GM21381 (cell line): ENCODE measurements at regions not wholly inside any gene's neighbourhood (a gene's known extent, or its start where the extent isn't known, plus 50 kb on each side); places are given as distances from the start of the nearest gene placed in this dataset.
"Not testable (repeated sequence)": the region's sequence is repeated elsewhere in the genome, so short reads cannot be mapped to it uniquely, and the experiment has no call there.

Experiments used
- ATAC-seq: cut with Tn5 transposase; IDR thresholded peaks from one replicate; pipeline ENCODE4 v1.9.1; 2021; ENCODE audit warnings: mild to moderate bottlenecking, moderate library complexity; ENCODE audit not compliant: unreplicated experiment

GRCh38 chr14:22176957-22177356, 412.1 kb downstream of the DAD1 start:
- no peak for ATAC-seq

- ATAC-seq = not testable (repeated sequence)
These were observed 413.8 kb downstream of the DAD1 start for GRCh38 chr14:22175278-22175558.

- no peak for ATAC-seq
These were observed 414.4 kb downstream of the DAD1 start for GRCh38 chr14:22174412-22175277.

- no peak for ATAC-seq
These were observed 420.7 kb downstream of the DAD1 start for GRCh38 chr14:22168092-22168955.

GRCh38 chr14:22164616-22165015, 424.4 kb downstream of the DAD1 start:
- no peak for ATAC-seq

GRCh38 chr14:22163051-22163450, 426.0 kb downstream of the DAD1 start:
- ATAC-seq = no peak

- no peak for ATAC-seq
These were observed 429.1 kb downstream of the DAD1 start for GRCh38 chr14:22159957-22160356.

- ATAC-seq = no peak
These were observed 429.9 kb downstream of the DAD1 start for GRCh38 chr14:22159099-22159498.

GRCh38 chr14:22158560-22158959, 430.5 kb downstream of the DAD1 start:
- no peak for ATAC-seq

- no peak for ATAC-seq
These were observed 433.5 kb downstream of the DAD1 start for GRCh38 chr14:22155571-22155970.

GRCh38 chr14:22152903-22153302, 436.1 kb downstream of the DAD1 start:
- no peak for ATAC-seq

- ATAC-seq = no peak
These were observed 436.7 kb downstream of the DAD1 start for GRCh38 chr14:22152161-22152870.

- ATAC-seq = no peak
These were observed 437.9 kb downstream of the DAD1 start for GRCh38 chr14:22151121-22151520.

- ATAC-seq = no peak
These were observed 440.0 kb downstream of the DAD1 start for GRCh38 chr14:22149058-22149457.

GRCh38 chr14:22147716-22148115, 441.3 kb downstream of the DAD1 start:
- ATAC-seq = no peak

GRCh38 chr14:22143363-22143762, 445.7 kb downstream of the DAD1 start:
- ATAC-seq = no peak

GRCh38 chr14:22140633-22141032, 448.4 kb downstream of the DAD1 start:
- ATAC-seq = no peak

GRCh38 chr14:22131749-22132476, 457.1 kb downstream of the DAD1 start:
- ATAC-seq = no peak

- ATAC-seq = no peak
These were observed 450.5 kb upstream of the OR4E1 start for GRCh38 chr14:22124073-22124613.

GRCh38 chr14:22122829-22123560, 449.4 kb upstream of the OR4E1 start:
- no peak for ATAC-seq
